GM18909 (cell line): ENCODE measurements at regions not wholly inside any gene's neighbourhood (a gene's known extent, or its start where the extent isn't known, plus 50 kb on each side); places are given as distances from the start of the nearest gene placed in this dataset.

Experiments used
- ATAC-seq: cut with Tn5 transposase; IDR thresholded peaks from one replicate; pipeline ENCODE4 v1.9.1; 2021; ENCODE audit warnings: mild to moderate bottlenecking; ENCODE audit not compliant: unreplicated experiment, poor library complexity

DNA sequence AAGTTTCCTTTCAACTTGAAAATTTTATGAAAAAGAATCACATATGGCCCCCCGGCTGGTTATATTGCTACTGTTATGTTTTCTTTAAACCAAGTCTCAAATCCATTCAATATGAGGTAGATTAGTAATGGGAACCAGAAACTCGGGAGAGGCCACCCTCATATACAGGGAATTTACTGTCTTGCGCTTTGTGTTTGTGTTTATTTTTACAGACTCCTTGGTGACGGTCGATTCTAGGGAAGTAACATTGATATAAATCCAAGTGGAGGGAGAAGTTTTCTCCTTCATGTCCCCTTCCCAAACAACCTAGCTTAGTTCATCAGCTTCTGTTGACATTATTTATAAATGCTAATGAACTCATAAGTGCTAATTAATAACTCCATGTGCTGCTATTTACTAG, 163.5 kb upstream of the LMO4 start:
- ATAC-seq, result no peak

DNA sequence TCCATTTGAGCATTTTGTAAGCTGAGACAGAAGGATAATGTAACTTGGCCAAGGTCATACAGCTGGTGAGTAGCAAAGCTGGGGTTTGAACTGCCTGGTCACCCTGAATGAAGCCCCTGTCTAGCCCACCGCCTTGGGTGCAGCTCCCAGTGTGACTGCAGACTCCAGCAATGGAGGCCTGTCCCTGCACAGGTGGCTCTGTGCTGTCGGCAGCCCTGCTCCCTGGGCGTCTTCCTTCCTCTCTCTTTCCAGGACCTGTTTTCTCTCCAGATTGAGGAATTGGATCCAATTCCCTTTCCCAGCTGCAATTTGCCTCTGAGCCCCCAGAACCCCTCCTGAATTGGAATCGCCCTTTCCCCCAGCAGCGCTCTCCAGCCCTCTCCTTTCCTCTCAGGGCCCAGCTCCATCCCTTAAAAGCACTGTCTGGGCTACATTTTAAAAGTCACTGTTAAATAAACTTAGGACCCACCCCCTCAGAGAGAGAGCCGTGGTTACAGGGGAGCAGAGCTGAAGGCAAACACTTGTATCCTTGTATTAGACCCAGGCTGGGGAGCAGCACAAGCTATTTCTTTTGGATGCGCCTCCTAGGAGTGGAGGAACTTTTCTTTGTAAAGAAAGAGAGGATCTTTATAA, 161.4 kb upstream of the LMO4 start:
- no peak for ATAC-seq

DNA sequence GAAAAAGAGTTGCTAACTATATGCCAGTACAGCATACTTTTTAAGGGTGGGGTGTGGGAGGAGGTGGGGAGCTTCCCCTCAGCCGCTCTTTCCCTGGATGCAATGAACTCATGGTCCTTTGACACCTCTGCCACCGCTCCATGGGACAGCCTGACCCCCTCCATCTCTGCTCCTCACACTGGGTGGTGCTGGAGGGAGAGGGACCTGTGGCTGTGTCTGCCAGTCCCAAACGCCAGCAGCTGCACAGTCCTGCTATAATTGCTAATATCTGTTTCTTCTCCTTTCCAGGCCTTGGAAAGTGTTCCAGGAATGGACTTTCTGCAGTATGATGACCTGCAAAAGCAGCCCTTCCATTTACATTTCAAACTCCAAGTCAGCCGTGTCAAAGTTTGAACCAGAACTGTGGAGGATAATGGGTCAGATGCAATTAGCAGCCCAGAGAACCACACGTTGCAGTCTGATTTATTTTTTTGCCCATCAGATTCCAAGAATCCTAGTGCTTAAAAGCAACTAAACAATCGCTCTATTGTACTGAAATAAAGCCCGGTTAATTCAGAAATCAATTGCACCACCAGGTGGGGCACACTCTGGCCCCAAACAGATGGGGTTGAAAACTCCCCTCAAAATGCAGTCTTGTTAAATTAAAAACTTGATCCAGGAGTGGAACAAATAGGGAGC, 160.7 kb upstream of the LMO4 start:
- ATAC-seq, result no peak

DNA sequence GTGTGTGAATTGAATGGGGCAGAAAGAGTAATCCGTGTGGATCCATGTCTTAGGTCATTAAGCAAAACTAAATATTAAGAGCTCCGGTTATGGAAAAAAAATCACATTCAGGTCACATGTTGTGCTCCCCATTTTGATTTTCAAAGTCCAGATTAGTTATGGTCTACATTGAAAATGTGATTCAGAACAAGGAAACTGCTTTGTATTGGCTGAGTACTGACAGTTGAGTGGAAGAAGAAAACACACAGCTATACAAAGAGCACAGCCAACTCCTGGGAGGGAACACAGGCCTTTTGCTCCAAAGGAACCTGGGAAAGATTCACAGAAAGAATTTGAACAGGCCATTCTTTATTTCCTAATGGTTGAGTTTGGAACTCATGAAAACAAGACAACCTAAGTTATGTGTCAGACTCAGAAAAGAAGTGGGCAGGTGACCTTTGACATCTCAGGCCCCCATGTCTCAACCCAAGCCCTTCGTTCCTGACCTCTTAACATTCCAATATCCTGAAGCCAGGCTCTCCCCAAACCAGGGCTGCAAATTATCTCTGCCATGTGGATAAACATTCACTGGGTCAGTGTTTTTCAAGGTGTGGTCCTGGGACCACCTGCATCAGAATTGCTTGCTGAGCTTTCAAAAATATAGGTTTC, 159.3 kb upstream of the LMO4 start:
- no peak for ATAC-seq

DNA sequence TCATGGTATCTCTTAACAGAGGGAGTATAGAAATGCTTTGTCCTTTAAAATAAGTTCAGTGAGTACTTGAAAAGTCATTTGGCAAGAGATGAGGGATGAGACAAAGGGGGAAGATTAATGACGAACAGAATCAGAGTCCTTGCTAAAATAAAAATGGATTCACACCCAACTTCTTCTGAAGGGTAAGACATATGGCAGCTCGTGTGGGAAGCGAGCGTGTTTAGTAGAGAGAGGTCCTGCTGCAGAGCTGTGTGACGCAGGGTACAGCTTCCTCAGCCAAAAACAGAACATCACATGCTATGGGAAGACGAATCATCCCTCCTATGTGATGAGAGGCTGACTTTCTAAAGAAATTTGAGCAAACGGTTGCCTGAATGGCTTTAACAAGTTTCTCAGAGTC, 158.5 kb upstream of the LMO4 start:
- no peak for ATAC-seq

DNA sequence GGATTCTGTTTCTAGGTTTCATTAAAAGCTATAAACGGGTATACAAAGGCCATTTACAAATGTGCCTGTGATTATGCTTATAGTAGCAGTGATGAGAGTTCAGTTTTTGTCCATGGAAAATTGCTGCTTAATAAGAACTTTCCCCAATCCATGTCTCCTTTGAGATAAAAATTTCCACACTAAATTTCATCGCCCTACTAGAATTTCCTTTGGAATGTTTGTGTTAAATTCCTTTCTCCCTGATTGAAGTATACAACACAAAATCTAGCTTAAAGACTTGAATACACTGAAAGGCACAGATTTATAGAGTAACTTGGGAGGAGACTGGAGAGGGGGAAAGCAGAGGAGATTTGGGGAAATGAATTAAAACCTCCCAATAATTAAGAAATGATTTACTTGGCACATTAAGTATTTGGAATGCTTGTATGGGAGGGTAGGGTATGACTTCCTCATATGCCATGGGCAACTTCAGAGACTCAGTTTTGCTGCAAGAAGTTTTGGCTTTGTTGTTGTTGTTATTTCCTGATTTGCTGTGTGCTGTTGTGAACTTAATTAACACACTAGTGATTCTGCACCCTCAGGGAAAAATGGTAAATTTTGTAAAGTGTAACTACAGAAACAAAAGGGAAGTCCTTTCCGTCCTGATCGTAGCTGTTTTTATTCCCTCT, 157.6 kb upstream of the LMO4 start:
- no peak for ATAC-seq

DNA sequence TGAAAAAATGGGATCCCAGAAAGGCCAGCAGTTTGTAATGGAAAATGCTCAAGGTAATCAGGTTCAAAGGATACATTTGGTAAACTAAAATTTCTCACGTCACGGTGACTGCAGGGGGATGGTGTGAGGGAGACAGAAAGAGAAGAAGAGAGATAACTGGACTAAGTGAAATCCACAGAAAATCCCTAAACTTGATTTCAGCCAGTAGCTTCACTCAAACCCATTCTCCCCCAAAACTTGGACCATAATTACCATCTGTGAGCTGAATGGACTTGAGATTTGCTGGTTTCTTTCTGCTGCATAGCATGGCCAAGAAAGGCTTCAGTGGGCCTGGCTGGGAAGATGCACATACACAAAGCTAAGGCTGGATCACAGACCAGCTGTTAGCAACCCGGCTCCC, 155.4 kb upstream of the LMO4 start:
- no peak for ATAC-seq

DNA sequence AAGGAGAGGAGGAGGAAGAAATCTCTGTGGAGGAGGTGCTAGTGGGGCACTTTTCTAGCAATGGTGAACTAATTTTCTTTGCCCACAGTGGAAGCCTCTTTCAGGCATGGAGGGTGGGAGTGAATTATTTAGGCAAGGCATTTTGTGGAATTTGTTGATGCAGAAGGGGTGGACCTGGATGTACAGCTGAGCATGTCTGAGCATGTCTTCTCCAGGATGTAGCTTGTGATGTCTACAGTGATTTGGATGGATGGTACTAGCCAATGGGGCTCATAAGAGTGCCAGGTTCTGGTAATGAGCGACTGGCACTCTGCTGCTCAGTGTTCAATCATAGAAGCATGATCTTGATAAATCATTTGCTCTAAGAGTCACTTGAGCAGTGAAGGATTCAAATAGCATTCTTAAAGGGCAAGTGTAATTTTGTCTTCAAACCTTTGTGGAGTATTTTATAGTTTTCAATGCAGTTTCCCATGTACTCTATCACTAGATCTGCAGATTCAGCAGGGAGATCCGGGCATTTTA, 153.9 kb upstream of the LMO4 start:
- ATAC-seq, result no peak

DNA sequence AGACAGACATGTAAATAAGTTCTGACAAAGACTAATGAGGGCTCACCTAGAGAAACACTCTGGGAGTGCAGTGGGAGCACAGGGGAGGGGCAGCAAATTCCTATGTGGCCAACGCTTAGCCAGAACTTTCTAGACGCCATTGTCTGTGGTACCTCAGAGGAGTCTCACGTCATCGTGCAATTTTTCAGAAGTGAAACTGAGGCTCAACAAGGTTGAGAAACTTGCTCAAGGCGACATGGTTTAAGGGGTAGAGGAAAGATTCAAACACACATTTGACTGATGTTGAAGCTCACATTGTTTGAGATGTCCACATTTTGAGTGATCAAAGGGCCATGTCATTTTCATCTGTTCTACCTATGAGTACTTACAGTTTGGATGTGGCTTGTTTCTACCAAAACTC, 152.6 kb upstream of the LMO4 start:
- ATAC-seq, result no peak

DNA sequence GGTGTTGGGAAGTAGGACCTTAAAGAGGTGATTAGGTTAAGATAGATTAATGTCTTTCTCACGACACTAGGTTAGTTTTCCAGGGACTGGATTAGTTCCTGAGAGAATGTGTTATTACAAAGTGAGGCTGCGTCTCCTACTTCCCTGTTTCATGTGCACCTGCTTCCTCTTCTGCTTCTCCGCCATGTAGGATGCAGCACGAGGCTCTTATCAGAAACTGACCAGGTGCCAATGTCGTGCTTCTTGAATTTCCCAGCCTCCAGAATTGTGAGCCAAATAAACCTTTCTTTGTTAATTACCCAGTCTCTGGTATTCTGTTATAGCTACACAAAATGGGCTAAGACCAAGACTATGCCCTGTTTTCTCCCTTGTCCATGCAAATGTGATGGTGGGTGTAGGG, 152.2 kb upstream of the LMO4 start:
- no peak for ATAC-seq

DNA sequence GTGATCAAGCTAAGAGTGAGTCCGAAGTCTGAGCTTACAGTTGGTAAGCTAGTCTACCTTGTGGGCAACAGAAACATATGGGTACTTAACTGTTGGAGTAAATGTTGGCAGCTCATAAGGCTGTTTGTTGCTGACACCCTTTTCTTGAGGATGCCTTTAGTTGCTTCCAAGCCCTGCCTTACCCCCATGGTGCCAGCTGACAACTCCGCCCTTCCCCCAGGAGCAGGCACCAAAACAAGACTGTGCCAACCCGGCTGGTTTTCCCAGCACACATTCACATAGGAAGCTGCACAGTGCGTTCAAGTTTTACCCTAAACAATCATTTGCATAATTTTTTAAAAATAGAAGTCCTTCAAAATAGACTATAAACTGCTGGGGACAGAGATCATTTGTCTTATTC, 150.2 kb upstream of the LMO4 start:
- ATAC-seq, result no peak

DNA sequence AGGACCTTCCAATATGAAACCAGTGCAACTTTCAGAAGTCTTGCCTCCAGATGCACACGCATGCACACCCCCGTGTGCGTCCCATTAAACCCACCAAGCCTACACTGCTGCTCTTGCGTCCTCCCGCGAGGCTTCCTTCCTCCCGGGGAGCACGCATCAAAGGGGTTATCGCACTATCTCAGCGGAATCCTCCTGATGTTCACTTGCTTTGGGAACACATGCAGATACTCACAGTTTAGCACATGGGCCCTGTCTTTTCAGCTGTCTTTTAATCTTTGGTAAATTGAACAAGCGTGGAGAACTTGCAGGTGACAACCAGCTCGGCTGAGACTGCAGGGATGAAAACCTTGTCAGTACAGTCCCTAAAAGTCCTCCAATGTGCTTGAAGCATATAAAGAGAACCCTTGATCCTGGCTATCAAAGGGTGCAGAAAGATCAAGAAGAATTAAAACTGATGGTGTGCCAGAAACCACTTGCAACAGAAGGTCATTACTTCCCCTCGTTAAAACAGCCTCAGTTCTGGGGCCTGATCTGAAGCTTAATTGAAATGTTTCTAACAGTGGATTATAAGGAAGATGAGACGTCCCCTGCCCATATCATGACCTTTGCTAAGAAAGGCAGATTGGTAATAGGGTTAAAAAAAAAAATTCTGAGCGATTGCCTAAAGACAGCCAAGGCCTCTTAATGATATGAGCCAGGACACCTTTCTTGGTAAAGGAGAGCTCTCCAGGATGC, 149.4 kb upstream of the LMO4 start:
- no peak for ATAC-seq

DNA sequence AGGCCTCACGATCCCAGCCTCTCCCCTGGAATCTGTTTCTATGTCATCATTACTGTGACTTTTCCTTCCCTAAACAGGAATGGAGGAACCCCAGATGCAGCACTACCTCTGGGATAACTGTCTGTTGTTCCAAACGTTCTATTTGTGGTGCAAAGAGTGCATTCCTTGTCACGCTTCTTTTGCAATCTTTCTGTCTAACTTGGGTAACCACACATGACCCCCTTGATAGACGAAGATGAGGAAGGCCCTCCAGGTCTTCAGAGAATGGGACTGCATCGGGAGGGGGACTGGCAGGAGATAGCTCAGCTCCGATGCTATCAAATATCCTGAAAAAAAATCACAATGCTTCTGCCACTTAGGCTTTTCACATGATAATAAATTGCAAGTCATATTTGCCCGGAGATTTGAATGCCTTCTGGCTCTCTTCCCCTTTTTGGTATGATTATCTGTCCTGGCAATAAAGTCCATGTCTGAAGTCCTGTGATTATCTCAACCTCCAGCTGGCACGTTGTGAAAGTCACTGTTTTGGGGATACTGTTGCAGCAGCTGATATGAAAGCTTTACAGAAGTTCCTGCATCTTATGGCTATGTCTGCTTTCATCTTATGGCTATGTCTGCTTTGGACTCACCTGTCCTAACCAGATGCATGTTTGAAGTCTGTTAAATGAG, 148.7 kb upstream of the LMO4 start:
- no peak for ATAC-seq

DNA sequence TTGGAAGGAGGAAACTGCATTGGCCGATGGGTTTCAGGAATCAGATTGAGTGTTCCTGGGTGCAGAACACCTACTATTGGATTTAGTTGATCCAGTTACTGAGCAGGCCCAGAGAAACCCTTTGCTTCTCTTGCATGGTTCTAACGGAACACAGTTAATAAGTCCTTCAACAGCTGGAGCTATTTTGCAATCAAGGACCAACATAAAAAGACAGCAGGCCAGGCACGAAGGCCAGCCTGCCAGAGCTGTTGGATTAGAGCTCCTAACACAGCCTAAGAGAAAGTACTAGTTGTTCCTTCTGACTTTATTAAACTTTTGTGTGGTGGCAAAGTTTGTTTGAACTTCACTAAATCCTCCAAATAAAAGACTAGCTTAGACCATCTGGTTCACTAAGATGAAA, 148.0 kb upstream of the LMO4 start:
- no peak for ATAC-seq

DNA sequence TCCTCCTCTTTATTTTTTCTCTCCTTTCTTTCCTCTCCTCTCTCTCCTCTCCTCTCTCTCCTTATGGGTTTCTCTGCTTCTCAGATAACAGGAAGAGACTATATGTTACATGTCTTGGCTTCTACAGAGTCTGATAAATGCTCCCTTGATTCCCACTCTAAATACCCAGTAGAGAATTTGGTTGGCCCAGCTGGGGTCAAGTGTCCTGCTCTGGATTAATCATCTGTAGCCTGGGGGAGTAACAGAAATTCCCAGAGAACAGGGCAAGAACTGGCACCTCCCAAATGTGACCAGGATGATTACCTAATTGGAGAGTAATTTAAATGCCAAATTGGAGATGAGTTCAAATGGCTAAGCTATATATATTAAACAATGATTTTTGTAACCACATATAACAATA, 146.1 kb upstream of the LMO4 start:
- no peak for ATAC-seq

DNA sequence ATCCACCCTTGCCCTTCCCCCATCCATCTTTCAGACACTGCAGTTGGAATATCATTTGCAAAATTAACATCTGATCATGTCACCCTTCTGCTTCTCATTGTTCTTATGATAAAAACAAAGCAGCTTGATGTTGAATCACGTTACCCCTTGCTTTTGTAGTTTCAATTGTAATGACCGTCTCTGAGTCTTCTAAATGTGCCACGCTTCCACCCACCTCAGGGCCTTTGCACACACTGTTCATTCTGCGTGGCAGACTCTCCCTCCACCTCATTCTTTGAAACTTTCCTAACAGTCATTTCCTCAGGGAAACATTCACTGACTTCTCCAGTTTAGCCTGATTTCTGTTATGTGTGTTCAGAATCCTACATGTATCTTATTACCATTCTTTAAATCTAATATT, 143.6 kb upstream of the LMO4 start:
- ATAC-seq, result no peak

DNA sequence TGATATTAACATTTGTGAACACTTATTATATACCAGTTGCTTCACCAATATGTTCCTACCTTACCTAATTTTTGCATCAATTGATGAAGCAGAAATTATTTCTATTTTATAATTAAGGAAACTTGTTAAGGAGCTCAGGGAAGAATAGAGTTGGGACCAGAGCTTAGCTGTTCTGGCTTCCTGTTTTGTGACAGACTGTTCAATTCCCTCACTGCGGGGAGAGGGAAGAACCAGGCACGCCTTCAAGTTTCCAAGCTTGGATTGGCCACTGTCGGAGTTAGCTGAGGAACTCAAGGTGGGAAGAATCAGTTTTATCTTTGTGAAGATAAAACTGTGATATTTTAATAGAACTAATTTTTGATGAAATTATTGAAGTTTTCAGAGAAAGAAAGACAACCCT, 142.3 kb upstream of the LMO4 start:
- ATAC-seq, result no peak

DNA sequence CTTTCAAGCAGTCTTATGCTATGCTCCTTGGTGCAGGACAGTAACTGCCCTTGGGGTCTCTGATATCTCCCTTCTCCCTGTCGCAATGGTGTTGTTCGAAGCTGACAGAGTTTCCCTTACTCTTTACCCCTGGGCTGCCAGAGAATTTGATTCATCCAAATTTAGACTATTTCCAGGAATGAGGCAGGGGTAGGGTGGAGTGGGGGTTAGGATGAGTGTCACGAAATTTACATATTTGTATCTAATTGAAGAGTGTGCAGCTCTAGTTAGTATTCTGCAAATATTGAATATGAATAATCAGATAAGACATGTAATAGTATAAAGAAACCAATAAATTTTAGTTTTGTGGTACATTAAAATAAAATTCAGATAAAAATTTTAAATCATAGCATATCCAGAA, 140.0 kb upstream of the LMO4 start:
- no peak for ATAC-seq

DNA sequence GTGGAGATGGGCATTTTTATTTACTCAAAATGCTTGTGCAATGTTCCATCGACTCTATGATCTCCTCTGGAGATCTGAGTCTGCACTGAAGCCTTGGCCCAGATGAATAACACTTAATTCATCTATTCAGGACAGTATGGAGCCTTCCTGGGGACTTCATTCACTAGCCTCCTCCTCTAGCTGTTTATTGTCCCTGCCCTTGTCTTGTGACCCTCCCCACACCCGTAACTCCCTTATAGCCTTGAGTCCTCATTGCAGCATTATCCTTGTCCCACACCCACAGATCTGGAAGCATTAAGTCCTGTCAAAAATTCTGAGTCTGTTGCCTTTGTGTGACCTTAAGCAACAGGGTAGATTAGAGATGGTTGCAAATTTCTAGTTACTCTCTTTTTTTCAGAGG, 138.3 kb upstream of the LMO4 start:
- no peak for ATAC-seq

DNA sequence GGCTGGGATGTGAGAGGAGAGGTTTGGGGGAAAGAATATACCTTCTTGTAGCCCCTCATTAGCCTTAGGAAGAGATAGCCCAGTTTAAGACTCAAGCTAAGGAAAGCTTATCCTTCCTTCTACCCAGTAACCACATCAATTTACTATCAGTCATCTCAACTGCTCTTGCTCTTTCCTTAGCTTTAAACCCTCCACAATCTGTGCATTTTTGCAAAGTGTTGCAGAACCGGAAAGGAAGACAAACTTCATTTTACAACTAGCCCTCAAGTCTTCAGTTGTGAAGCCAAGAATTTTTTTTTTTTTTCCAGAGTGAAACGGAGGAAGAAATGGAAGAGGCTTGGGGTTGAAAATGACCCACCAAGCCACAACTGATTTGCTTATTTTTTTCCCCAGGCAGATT, 137.0 kb upstream of the LMO4 start:
- no peak for ATAC-seq
